Choroid plexus epithelial cell (primary cell): ENCODE measurements at regions not wholly inside any gene's neighbourhood (a gene's known extent, or its start where the extent isn't known, plus 50 kb on each side); places are given as distances from the start of the nearest gene placed in this dataset.
A peak's percentile ranks its signal among the peaks of the same experiment; 100 is the strongest.
"Not testable (repeated sequence)": the region's sequence is repeated elsewhere in the genome, so short reads cannot be mapped to it uniquely, and the experiment has no call there.

Experiments
- DNase-seq: peaks from one replicate; pipeline ENCODE4 v3.0.0-alpha.2; 2010; ENCODE audit warnings: low read depth
- H3K4me3 ChIP-seq: 2 replicates; pipeline ENCODE4 v1.5.1; 2011; ENCODE audit warnings: low read depth, mild to moderate bottlenecking, control low read depth, low read length, moderate library complexity
- TF ChIP-seq, protein P1 (sequence below): conservative IDR thresholded peaks from 2 replicates; pipeline ENCODE4 v1.5.1; 2011; ENCODE audit warnings: low read depth, mild to moderate bottlenecking, control low read depth, inconsistent platforms, low read length, moderate library complexity

DNA sequence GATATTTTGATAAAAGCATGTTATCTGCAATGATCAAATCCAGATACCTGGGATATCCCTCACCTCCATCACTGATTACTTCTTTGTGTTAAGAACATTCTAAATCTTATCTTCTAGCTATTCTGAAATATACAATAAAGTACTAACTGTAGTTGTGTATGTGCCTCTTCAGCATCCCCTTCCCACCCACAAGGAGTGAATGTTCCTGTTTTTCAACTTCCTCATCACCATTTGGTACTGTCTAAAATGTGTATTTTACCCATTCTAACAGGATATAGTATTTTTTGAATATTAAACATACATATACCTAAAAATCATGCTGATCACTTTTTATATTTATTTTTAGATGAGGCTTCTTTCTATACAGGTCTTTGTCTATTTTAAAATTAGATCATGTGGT, 1252.6 kb downstream of the TMEM121 start:
- DNase-seq, result no peak
- TF ChIP-seq, protein P1, sequence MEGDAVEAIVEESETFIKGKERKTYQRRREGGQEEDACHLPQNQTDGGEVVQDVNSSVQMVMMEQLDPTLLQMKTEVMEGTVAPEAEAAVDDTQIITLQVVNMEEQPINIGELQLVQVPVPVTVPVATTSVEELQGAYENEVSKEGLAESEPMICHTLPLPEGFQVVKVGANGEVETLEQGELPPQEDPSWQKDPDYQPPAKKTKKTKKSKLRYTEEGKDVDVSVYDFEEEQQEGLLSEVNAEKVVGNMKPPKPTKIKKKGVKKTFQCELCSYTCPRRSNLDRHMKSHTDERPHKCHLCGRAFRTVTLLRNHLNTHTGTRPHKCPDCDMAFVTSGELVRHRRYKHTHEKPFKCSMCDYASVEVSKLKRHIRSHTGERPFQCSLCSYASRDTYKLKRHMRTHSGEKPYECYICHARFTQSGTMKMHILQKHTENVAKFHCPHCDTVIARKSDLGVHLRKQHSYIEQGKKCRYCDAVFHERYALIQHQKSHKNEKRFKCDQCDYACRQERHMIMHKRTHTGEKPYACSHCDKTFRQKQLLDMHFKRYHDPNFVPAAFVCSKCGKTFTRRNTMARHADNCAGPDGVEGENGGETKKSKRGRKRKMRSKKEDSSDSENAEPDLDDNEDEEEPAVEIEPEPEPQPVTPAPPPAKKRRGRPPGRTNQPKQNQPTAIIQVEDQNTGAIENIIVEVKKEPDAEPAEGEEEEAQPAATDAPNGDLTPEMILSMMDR, result no peak
- H3K4me3 ChIP-seq, result no peak overlapping the region

DNA sequence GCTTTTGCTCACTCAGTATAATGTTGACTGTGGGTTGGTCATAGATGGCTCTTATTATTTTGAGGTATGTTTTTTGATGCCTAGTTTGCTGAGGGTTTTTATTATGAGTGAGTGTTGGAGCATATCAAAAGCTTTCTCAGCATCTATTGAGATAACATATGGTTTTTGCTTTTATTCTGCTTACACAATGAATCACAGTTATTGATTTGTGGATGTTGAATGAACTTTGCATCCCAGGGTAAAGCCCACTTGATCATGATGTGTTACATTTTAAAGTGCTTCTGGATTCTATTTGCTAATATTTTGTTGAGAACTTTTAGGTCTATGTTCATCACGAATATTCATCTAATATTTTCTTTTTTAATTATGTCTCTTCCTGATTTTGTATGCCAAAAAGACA, 1260.3 kb downstream of the TMEM121 start:
- H3K4me3 ChIP-seq, result no peak overlapping the region
- TF ChIP-seq, protein P1, result no peak
- DNase-seq, result no peak

DNA sequence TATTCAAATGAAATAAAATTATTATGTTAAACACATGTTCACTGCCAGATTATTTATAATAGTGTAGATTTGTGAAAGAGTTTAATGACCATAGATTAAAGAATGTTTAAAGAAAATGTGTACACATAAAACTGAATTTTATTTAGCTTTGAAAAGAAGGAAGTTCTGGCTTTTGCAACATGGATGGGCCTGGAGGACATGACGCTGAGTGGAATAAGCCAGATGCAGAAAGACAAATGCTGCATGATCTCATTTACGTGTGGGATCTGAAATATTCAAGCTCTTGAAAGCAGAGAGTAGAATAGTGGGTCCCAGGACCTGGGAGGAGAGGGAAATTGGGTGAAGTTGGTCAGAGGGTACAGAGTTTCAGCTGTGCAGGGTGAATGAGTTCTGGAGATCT, 1261.2 kb downstream of the TMEM121 start:
- TF ChIP-seq, protein P1, result no peak
- no peak for DNase-seq

DNA sequence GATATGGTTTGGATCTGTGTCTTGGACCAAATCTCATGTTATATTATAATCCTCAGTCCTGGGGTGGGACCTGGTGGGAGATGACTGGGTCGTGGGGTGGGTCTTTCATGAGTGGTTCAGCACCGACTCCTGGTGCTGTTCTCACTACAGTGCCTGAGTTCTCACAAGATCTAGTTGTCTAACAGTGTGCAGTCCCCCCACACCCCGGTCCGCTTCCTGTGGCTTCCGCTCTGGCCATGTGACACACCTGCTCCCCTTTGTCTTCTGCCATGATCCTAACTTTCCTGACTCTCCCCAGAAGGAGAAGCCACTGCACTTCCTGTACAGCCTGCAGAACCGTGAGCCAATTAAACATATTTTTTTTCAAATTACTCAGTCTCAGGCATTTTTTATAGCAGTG, 1262.2 kb downstream of the TMEM121 start:
- no peak for DNase-seq
- TF ChIP-seq, protein P1, result no peak

More for the DNA sequence above, 1261.2 kb downstream of the TMEM121 start:
- H3K4me3 ChIP-seq, result no peak overlapping the region

DNA sequence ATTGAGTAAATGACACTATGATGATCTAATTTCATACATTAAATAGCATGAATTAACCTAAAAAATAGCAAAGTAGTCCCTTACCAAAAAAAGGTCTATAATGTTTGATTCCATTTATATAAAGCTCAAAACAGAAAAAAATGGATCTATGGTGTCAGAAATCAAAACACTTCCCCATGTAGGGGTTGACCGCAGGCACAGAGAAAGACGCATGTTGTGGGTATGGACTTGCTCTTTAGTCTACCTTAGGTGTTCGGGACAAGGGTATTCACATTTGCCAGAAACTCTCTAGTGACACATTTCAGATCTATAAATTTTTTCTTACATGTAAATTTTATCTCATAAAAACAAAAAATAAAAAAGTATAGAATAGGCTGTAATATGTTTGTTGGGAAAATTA, 1262.9 kb downstream of the TMEM121 start:
- no peak for DNase-seq
- TF ChIP-seq, protein P1, result no peak
- H3K4me3 ChIP-seq, result no peak overlapping the region

More for the DNA sequence above, 1262.2 kb downstream of the TMEM121 start:
- no peak overlapping the region for H3K4me3 ChIP-seq

DNA sequence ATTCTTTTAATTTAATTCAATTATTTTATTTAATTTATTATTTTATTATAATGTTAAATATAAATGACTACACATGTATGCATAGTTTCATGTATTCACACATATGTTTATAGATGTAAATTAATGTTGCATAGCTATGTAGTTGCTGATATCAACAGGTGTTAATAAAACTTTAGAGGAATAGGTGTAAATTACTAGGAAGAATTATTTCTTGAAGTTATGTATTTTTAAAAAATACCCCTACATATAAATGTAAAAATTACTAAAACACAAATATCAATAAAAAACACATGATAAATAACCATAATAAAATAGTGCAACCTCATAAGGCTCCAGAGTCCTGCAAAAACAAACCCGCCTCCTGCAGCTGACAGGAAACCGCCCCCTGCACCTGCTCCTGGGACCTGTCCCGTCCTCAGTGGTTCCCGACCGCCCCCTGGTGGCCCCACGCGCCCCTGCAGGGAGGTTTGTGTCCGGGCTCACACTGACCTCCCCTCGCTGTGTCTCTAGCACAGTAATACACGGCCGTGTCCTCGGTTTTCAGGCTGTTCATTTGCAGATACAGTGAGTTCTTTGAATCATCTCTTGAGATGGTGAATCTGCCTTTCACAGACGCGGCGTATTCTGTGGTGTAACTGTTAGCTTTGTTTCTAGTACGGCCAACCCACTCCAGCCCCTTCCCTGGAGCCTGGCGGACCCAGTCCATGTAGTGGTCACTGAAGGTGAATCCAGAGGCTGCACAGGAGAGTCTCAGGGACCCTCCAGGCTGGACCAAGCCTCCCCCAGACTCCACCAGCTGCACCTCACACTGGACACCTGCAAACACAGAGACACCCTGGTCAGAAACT, 1264.0 kb downstream of the TMEM121 start:
- DNase-seq, result peak; percentile 0
- H3K4me3 ChIP-seq, result no peak overlapping the region
- TF ChIP-seq, protein P1, result peak; percentile 31

DNA sequence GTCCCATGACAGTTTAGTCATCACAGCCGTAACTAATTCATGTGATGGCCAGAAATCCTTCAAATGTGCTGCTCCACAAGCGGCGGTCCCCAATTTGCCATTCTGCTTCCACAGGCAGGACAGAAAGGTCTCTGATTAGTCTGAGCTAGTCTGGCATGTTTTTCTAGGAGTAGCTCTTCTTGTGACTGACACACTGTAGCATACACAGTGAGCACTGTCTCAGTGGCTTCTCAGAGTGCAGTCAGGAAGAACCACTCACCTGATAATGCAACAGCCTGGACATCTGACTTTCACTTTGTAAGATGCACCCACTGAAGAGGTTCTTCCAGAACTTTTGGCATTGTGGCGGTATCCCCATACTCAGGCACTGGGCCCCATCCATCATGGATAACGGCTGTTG, 1266.2 kb downstream of the TMEM121 start:
- TF ChIP-seq, protein P1, result no peak
- no peak overlapping the region for H3K4me3 ChIP-seq
- DNase-seq, result no peak

DNA sequence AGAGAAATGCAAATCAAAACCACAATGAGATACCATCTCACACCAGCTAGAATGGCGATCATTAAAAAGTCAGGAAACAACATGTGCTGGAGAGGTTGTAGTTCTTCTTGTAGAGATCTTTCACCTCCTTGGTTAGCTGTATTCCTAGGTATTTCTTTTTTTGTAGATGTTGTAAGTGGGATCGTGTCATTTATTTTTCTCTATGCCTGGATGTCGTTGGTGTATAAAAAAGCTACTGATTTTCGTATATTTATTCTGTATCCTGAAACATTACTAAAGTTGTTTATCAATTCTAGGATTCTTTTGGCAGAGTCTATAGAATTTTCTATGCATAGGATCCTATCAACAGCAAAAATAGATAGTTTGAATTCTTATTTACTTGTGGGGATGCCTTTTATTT, 1271.8 kb downstream of the TMEM121 start:
- not testable (repeated sequence) for H3K4me3 ChIP-seq, DNase-seq
